Peyer's patch (tissue), 4 donors: ENCODE measurements at regions not wholly inside any gene's neighbourhood (a gene's known extent, or its start where the extent isn't known, plus 50 kb on each side); places are given as distances from the start of the nearest gene placed in this dataset.

Experiments
- CTCF ChIP-seq, 6 experiments: fragments of 450-650 bp in 4 of 6; fragments of 200-600 bp in 2 of 6; sonication (generic) in 1 of 6; IDR thresholded peaks; one replicate each; pipeline ENCODE4 v1.5.1; 2017 to 2019; ENCODE audit warnings: antibody characterized with exemption in 6 of 6, mild to moderate bottlenecking in 3 of 6, moderate library complexity in 1 of 6
- POLR2A ChIP-seq, 2 donors: fragments of 450-650 bp; IDR thresholded peaks; one replicate each; pipeline ENCODE4 v1.5.1; 2017; ENCODE audit warnings: antibody characterized with exemption in 2 of 2, mild to moderate bottlenecking in 2 of 2, moderate library complexity in 2 of 2

DNA sequence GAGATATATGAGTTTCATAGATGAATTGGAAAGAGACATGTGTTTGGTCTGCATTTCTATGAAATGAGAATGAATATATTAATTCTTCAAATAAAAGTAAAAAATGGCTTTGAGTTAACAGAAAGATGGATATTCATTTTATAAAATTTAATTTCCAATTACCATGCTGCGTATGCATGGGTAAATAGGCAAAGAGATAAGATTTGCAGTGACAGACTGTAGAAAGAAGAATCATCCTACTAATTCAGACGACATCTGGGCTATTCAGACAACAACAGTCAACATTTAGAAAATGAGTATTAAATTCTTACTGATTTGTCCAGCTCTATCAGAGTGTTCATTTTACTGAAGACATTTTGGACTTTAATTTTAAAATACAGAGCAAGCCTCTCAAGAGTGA, 602.2 kb upstream of the NRSN1 start:
- TF ChIP-seq CTCF (IDR thresholded peaks at IDR 0.05): no peak
- TF ChIP-seq POLR2A (IDR thresholded peaks at IDR 0.05): no peak
